Progenitor cell of endocrine pancreas (in vitro differentiated cells): ENCODE measurements at regions not wholly inside any gene's neighbourhood (a gene's known extent, or its start where the extent isn't known, plus 50 kb on each side); places are given as distances from the start of the nearest gene placed in this dataset.

Experiments
- DNase-seq: peaks from one replicate; pipeline ENCODE4 v3.0.0; 2021; ENCODE audit warnings: low spot score; ENCODE audit not compliant: unreplicated experiment
- H3K27ac Mint-ChIP-seq: 2 replicates; pipeline ENCODE4 v1.8.0; 2021; ENCODE audit warnings: mild to moderate bottlenecking, moderate library complexity, mixed read lengths
- H3K27me3 Mint-ChIP-seq: 2 replicates; pipeline ENCODE4 v1.8.0; 2021; ENCODE audit warnings: mixed read lengths
- H3K36me3 Mint-ChIP-seq: 2 replicates; pipeline ENCODE4 v1.8.0; 2022; ENCODE audit warnings: mixed read lengths; ENCODE audit not compliant: insufficient read depth
- H3K4me1 Mint-ChIP-seq: 2 replicates; pipeline ENCODE4 v1.8.0; 2021; ENCODE audit warnings: low read depth, mixed read lengths
- H3K4me3 Mint-ChIP-seq: 2 replicates; pipeline ENCODE4 v1.8.0; 2021; ENCODE audit warnings: low read depth, mild to moderate bottlenecking, moderate library complexity, mixed read lengths
- H3K9me3 Mint-ChIP-seq: 2 replicates; pipeline ENCODE4 v1.8.0; 2021; ENCODE audit warnings: low read depth, mixed read lengths
- CTCF ChIP-seq: fragments of 200-600 bp; sonication (generic); IDR thresholded peaks from one replicate; pipeline ENCODE4 v1.5.0; 2021; ENCODE audit warnings: antibody characterized with exemption, mild to moderate bottlenecking; ENCODE audit not compliant: unreplicated experiment

GRCh38 chr20:57074386-57074785 lies 192.1 kb downstream of the BMP7 start:
- no peak for DNase-seq
- Mint-ChIP-seq H3K9me3 (peaks cover 13% of the 10 kb centered on the region), H3K4me1 (peaks cover 8% of the 10 kb centered on the region), H3K27me3 (peaks cover 29% of the 10 kb centered on the region), H3K27ac (no peak overlapping the region), H3K36me3 (no peaks in the 10 kb centered on the region), H3K4me3 (no peak overlapping the region)
- no peak for TF ChIP-seq CTCF

- Mint-ChIP-seq H3K4me3 (no peak overlapping the region), H3K27ac (no peak overlapping the region), H3K9me3 (peaks cover 16% of the 10 kb centered on the region), H3K36me3 (no peaks in the 10 kb centered on the region), H3K27me3 (peaks cover 22% of the 10 kb centered on the region), H3K4me1 (peaks cover 8% of the 10 kb centered on the region)
- TF ChIP-seq CTCF: no peak
- no peak for DNase-seq
Observed at GRCh38 chr20:57075181-57075580, 191.3 kb downstream of the BMP7 start.

- H3K9me3 Mint-ChIP-seq: peaks cover 16% of the 10 kb centered on the region
- peaks cover 22% of the 10 kb centered on the region for H3K27me3 Mint-ChIP-seq
- H3K4me3 Mint-ChIP-seq: no peak overlapping the region
- H3K27ac Mint-ChIP-seq: no peak overlapping the region
- peaks cover 8% of the 10 kb centered on the region for H3K4me1 Mint-ChIP-seq
- no peak for DNase-seq
- no peaks in the 10 kb centered on the region for H3K36me3 Mint-ChIP-seq
- no peak for TF ChIP-seq CTCF
Observed at GRCh38 chr20:57075603-57076002, 190.8 kb downstream of the BMP7 start.

- Mint-ChIP-seq H3K9me3 (peaks cover 16% of the 10 kb centered on the region), H3K36me3 (no peaks in the 10 kb centered on the region), H3K27ac (no peak overlapping the region), H3K27me3 (peaks cover 20% of the 10 kb centered on the region), H3K4me1 (peaks cover 5% of the 10 kb centered on the region), H3K4me3 (no peak overlapping the region)
- no peak for TF ChIP-seq CTCF
- DNase-seq: no peak
Observed at GRCh38 chr20:57076152-57076652, 190.2 kb downstream of the BMP7 start.

GRCh38 chr20:57076951-57077350 lies 189.5 kb downstream of the BMP7 start:
- peaks cover 16% of the 10 kb centered on the region for H3K27me3 Mint-ChIP-seq
- H3K27ac Mint-ChIP-seq: no peak overlapping the region
- H3K4me1 Mint-ChIP-seq: no peaks in the 10 kb centered on the region
- H3K9me3 Mint-ChIP-seq: peaks cover 16% of the 10 kb centered on the region
- H3K4me3 Mint-ChIP-seq: no peak overlapping the region
- no peaks in the 10 kb centered on the region for H3K36me3 Mint-ChIP-seq
- no peak for TF ChIP-seq CTCF
- DNase-seq: no peak
